Fibroblast of mammary gland (primary cell): ENCODE measurements at regions not wholly inside any gene's neighbourhood (a gene's known extent, or its start where the extent isn't known, plus 50 kb on each side); places are given as distances from the start of the nearest gene placed in this dataset.

Experiments
- DNase-seq: peaks from one replicate; pipeline ENCODE4 v3.0.0-alpha.2; 2010; ENCODE audit warnings: low read depth
- H3K4me3 ChIP-seq: 2 replicates; pipeline ENCODE4 v1.5.1; 2011; ENCODE audit warnings: low read depth, mild to moderate bottlenecking, low read length, moderate library complexity; ENCODE audit not compliant: control insufficient read depth
- CTCF ChIP-seq: conservative IDR thresholded peaks from 2 replicates; pipeline ENCODE4 v1.5.1; 2011; ENCODE audit warnings: low read depth, low read length, inconsistent platforms; ENCODE audit not compliant: control insufficient read depth, insufficient read depth

- H3K4me3 ChIP-seq: no peak overlapping the region
- DNase-seq: no peak
- TF ChIP-seq CTCF: no peak
These were observed 171.1 kb upstream of the TMEM196 start for GRCh38 chr7:19944363-19945120.

- TF ChIP-seq CTCF: no peak
- H3K4me3 ChIP-seq: no peak overlapping the region
- peak; percentile 97 for DNase-seq
These were observed 166.3 kb upstream of the TMEM196 start for GRCh38 chr7:19939746-19940145.

GRCh38 chr7:19932549-19933249 lies 159.3 kb upstream of the TMEM196 start:
- H3K4me3 ChIP-seq: no peak overlapping the region
- DNase-seq: no peak
- TF ChIP-seq CTCF: no peak

- no peak for DNase-seq
- H3K4me3 ChIP-seq: no peak overlapping the region
- no peak for TF ChIP-seq CTCF
These were observed 157.4 kb upstream of the TMEM196 start for GRCh38 chr7:19930851-19931250.

- no peak for TF ChIP-seq CTCF
- no peak for DNase-seq
- H3K4me3 ChIP-seq: no peak overlapping the region
These were observed 156.6 kb upstream of the TMEM196 start for GRCh38 chr7:19930051-19930450.

GRCh38 chr7:19928247-19928646 lies 154.8 kb upstream of the TMEM196 start:
- H3K4me3 ChIP-seq: no peak overlapping the region
- no peak for TF ChIP-seq CTCF
- DNase-seq: no peak
